ENCODE measurements at regions not wholly inside any gene's neighbourhood (a gene's known extent, or its start where the extent isn't known, plus 50 kb on each side); places are given as distances from the start of the nearest gene placed in this dataset.
"Not testable (repeated sequence)": the region's sequence is repeated elsewhere in the genome, so short reads cannot be mapped to it uniquely, and the experiment has no call there.

DNA sequence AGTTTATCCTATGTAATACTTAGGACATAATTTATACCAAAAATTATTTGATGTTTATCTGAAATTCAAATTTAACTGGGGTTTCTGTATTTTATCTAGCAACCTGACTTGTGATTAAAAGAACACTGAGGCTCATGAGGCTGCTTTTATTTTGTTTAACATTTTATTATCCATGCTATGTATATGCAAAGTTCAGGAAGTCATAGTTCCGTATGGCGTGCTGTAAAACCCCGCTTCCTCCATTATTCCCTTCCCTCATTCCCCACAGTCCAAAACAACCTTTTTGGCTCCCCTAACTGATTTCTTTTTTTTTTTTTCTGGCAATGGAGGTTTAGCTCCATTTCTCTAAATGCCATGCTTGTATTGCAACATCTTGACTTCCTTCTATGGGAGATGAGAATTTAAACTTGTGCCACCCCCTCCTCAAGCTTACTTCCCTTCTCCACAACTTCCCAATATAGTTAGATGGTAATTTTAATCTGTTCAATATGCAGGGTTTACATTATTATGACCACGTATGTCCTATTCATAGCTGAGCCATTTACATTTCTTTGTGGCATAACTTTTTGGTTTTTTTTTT lies 138.0 kb upstream of the DNAH14 start:
- in situ Hi-C loops (cut with HindIII; ENCODE audit: low pct_ligation_motif_present, low pct_unique_long_range_greater_than_20kb, low sequenced_read_pairs): no loop called here
- no peak for DNase-seq

- no peak for DNase-seq
- in situ Hi-C loops (cut with HindIII; ENCODE audit: low pct_ligation_motif_present, low pct_unique_long_range_greater_than_20kb, low sequenced_read_pairs): no loop called here
These were observed 133.9 kb upstream of the DNAH14 start for GRCh38 chr1:224795591-224795990.

DNA sequence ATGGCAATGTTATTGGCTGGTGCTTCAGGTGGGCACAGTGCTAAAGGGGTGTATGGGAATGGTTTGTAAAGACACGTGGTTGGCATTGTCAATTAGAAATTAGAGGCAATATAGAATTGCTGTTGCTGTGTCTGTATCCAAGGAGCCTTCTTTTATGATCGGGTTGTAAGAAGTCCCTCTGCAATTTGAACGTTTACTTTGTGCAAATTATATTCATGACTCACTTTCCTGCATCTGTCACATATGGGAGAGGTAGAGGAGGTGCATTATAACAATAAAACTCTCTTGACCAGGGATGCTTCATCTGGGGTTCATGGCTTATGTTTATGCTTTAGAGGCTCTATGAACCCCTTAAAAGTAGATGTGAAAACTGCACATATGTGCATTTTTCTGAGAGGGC lies 130.4 kb upstream of the DNAH14 start:
- in situ Hi-C loops (cut with HindIII; ENCODE audit: low pct_ligation_motif_present, low pct_unique_long_range_greater_than_20kb, low sequenced_read_pairs): no loop called here
- DNase-seq: no peak

DNA sequence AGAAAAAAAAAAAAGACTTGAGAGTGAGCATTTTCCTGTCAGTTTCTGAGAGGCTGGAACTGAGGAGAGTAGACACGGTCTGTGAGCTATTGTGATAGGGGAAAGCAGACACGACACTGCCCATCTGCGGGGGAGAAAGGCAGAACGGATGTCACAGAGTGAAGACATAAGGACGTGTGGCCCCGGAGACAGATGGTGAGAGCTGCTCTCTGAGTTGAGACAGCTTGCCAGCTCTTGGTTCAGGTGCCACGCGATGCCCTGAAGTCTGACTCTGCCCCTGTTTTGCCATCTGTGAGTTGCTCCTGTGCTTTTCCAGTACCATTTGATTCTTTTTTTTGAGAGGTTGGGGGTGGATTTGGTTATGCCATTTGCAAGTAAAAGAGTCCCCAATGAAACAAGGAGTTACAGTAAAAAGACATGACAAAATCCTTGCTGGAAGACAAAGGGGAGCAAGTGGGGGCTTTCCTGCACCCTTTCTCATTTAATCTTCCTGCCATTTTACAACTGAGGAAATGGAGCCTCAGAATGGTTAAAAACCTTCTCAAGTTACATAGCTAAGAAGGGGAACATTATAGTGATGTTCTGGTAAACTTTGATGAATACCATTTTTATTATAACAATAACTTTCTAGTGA lies 128.9 kb upstream of the DNAH14 start:
- DNase-seq: no peak
- in situ Hi-C loops (cut with HindIII; ENCODE audit: low pct_ligation_motif_present, low pct_unique_long_range_greater_than_20kb, low sequenced_read_pairs): no loop called here

- DNase-seq: no peak
- in situ Hi-C loops (cut with HindIII; ENCODE audit: low pct_ligation_motif_present, low pct_unique_long_range_greater_than_20kb, low sequenced_read_pairs): no loop called here
These were observed 127.5 kb upstream of the DNAH14 start for GRCh38 chr1:224801844-224802490.

GRCh38 chr1:224802617-224803016 lies 126.9 kb upstream of the DNAH14 start:
- DNase-seq: no peak
- in situ Hi-C loops (cut with HindIII; ENCODE audit: low pct_ligation_motif_present, low pct_unique_long_range_greater_than_20kb, low sequenced_read_pairs): no loop called here

DNA sequence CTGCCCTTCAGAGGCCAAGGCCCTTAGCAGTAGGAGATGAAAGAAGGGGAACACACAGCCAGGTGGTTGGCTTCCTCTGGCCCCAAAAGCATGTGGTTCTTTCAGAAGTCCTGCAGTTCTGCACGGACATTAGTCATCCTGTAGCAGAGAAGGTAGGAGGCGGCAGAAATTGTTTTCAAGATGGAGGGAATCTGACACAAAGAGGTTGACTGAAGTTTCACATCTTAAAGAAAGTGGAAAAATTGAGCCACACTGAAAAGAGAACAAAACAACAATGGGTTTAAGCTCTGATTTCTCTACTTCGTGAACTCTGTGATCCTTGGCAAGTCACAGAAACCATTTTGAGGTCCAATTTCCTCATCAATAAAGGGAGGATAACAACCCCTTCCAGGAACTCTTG lies 125.3 kb upstream of the DNAH14 start:
- in situ Hi-C loops (cut with HindIII; ENCODE audit: low pct_ligation_motif_present, low pct_unique_long_range_greater_than_20kb, low sequenced_read_pairs): no loop called here
- no peak for DNase-seq

DNA sequence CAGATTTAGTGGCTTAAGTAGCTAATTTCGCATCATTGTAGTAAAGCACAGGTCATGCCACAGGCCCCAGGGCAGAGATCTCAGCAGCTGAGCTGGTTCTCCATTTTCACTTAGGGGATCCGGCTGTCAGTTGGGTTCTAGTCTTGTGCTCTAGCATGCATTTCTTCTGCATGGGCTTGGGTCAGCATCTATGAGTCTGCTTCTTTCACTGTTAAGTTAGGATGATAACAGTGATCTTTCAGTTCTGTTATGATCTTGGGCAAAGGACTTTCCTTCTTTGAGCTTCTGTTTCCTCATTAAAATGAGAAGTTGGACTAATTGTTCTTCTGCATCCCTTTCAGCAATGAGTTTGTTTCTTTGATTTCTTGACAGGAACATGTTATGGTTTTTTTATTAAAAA lies 123.6 kb upstream of the DNAH14 start:
- in situ Hi-C loops (cut with HindIII; ENCODE audit: low pct_ligation_motif_present, low pct_unique_long_range_greater_than_20kb, low sequenced_read_pairs): no loop called here
- no peak for DNase-seq

- in situ Hi-C loops (cut with HindIII; ENCODE audit: low pct_ligation_motif_present, low pct_unique_long_range_greater_than_20kb, low sequenced_read_pairs): no loop called here
- DNase-seq: no peak
These were observed 120.3 kb upstream of the DNAH14 start for GRCh38 chr1:224809137-224809536.

DNA sequence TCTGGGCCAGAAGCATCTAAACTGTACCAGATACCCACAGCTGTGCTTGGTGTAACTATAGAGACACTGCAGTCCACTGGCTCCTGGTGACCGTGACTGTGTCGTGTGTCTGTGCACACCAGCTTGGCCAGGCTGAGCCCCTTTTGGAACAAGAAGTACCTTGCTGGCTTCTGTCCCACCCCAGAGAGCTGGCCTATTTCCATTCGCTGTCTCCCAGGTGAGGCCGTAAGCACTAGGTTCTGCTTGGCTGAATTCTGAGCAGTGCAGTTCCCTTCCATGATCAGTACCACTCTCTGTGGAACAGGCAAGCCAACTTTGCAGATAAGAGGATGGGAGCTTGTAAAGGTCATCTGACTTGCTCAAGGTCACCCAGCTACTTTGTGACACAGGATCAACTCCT lies 119.9 kb upstream of the DNAH14 start:
- no peak for DNase-seq
- in situ Hi-C loops (cut with HindIII; ENCODE audit: low pct_ligation_motif_present, low pct_unique_long_range_greater_than_20kb, low sequenced_read_pairs): no loop called here

DNA sequence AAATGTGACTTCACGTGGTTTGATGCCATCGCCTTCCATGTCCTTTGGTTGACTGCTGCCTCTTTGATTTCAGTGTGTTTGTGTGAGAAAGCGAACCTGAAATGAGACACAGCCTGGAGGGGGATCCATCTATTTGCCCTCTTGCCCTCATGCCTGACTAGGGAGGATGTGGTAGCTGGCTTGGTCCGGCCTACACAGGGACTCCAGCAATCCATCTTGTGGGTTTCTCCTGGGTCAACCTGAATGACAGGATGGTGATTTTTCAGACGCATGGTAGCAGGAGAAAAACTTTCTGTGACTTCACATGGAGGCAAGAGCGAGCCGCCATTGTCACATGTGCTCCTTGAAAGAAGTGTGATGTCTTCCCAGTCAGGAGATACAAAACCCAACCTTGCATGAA lies 117.9 kb upstream of the DNAH14 start:
- DNase-seq: no peak
- in situ Hi-C loops (cut with HindIII; ENCODE audit: low pct_ligation_motif_present, low pct_unique_long_range_greater_than_20kb, low sequenced_read_pairs): no loop called here

DNA sequence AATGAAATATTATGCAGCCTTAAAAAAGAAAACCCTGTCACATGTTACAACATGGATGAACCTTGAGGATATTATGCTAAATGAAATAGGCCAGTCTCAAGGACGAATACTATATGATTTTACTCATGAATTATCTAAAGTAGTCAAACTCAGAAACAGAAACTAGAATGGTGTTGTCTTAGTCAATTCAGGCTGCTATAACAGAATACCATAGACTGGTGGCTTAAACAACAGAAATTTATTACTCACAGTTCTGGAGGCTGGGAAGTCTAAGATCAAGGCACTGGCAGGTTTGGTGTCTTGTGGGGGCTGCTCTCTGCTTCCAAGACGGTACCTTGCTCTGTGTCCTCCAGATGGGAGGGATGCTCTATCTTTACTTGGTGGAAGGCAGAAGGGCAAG lies 113.8 kb upstream of the DNAH14 start:
- in situ Hi-C loops (cut with HindIII; ENCODE audit: low pct_ligation_motif_present, low pct_unique_long_range_greater_than_20kb, low sequenced_read_pairs): no loop called here
- DNase-seq: no peak

- no peak for DNase-seq
- in situ Hi-C loops (cut with HindIII; ENCODE audit: low pct_ligation_motif_present, low pct_unique_long_range_greater_than_20kb, low sequenced_read_pairs): no loop called here
These were observed 113.4 kb upstream of the DNAH14 start for GRCh38 chr1:224816062-224816461.

- in situ Hi-C loops (cut with HindIII; ENCODE audit: low pct_ligation_motif_present, low pct_unique_long_range_greater_than_20kb, low sequenced_read_pairs): no loop called here
These were observed 112.1 kb upstream of the DNAH14 start for GRCh38 chr1:224817382-224817781.

DNA sequence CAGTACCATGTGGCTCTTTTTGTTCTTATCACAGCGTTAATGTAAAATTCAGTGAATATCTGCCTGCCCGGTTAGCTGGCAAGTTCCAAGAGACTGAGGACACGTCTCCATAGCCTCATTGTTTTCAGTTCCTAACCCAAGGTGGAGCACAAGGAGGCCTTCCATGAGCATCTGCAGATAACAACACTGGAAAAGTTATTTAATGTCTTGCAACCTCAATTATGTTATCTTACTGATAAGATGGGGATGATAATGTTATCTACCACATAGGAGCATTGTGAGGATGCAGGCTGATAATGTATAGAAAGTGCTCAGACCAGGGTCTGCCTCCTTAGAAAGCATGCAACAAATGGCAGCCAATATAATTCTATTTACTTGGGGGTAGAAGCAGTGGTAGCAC lies 109.6 kb upstream of the DNAH14 start:
- no peak for DNase-seq
- in situ Hi-C loops (cut with HindIII; ENCODE audit: low pct_ligation_motif_present, low pct_unique_long_range_greater_than_20kb, low sequenced_read_pairs): no loop called here

More at GRCh38 chr1:224817382-224817781, 112.1 kb upstream of the DNAH14 start:
- DNase-seq: no peak

DNA sequence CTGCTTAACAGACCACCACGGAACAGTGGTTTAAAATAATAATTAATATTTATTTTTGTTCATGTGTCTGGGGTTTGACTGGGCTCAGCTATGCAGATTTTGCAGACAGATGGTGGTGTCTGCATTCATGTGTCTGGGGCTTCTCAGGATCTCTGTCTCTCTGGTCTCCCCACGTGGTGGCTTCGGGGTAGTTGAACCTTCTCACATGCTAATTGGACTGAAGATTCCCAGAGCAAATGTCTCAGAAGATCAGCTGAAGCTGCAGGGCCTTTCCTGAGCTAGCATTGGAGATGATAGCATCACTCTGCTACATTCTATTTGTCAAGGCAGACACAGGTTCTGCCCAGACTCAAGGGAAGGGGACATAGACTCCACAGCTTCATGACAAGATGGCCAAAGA lies 109.1 kb upstream of the DNAH14 start:
- no peak for DNase-seq
- in situ Hi-C loops (cut with HindIII; ENCODE audit: low pct_ligation_motif_present, low pct_unique_long_range_greater_than_20kb, low sequenced_read_pairs): no loop called here

DNA sequence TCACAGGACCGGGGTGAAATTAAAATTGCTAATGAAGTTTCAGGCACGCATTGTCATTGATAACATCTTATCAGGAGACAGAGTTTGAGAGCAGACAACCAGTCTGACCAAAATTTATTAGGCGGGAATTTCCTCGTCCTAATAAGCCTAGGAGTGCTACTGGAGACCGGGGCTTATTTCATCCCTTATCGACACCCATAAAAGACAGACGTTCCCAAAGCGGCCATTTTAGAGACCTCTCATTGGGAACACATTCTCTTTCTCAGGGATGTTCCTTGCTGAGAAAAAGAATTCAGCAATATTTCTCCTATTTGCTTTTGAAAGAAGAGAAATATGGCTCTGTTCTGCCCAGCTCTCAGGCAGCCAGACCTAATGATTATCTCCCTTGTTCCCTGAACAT lies 107.7 kb upstream of the DNAH14 start:
- DNase-seq; in situ Hi-C loops (cut with HindIII; ENCODE audit: low pct_ligation_motif_present, low pct_unique_long_range_greater_than_20kb, low sequenced_read_pairs): not testable (repeated sequence)

DNA sequence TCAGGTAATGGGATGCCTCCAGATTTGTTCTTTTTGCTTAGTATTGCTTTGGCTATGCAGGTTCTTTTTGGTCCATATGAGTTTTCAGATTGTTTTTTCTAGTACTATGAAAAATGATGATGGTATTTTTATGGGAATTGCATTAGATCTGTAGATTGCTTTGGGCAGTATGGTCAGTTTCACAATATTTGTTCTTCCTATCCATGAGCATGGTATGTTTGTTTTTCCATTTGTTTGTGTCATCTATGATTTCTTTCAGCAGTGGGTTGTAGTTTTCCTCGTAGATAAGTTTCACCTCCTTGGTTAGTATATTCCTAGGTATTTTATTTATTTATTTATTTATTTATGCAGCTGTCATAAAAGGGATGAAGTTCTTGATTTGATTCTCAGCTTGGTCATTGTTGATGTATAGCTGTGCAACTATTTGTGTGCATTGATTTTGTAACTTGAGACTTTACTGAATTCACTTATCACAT lies 103.9 kb upstream of the DNAH14 start:
- in situ Hi-C loops (cut with HindIII; ENCODE audit: low pct_ligation_motif_present, low pct_unique_long_range_greater_than_20kb, low sequenced_read_pairs): no loop called here
- DNase-seq: no peak

DNA sequence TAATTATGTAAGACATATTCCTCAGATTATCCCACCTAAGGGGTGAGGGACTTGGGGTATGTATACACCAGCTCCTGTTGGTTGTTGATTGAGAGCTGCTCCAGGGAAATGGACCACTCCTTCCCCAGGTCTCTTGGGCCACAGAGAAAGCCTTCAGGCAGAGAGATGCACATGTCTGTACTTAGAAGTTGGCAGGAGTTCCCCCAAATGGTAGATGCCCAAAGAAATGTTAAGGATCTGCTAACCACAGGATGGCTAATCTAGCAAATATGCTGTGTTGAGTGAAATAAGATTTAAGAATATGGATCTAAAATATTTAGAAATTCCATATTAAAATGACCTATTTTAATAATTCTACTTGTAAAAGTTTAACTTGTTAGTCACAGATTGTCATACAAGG lies 100.8 kb upstream of the DNAH14 start:
- in situ Hi-C loops (cut with HindIII; ENCODE audit: low pct_ligation_motif_present, low pct_unique_long_range_greater_than_20kb, low sequenced_read_pairs): no loop called here
- no peak for DNase-seq

- DNase-seq: no peak
- in situ Hi-C loops (cut with HindIII; ENCODE audit: low pct_ligation_motif_present, low pct_unique_long_range_greater_than_20kb, low sequenced_read_pairs): no loop called here
These were observed 98.0 kb upstream of the DNAH14 start for GRCh38 chr1:224831501-224831900.
